Esophagus muscularis mucosa (tissue), 4 donors: ENCODE measurements at regions not wholly inside any gene's neighbourhood (a gene's known extent, or its start where the extent isn't known, plus 50 kb on each side); places are given as distances from the start of the nearest gene placed in this dataset.

Experiments
- DNase-seq: peaks from one replicate; pipeline ENCODE4 v3.0.0-alpha.2; 2017; ENCODE audit errors: extremely low spot score
- H3K27ac ChIP-seq, 4 donors: fragments of 200-600 bp; sonication (generic); replicated peaks in 1 of 4; 1 replicate in 3 of 4; 2 replicates in 1 of 4; pipeline ENCODE4 v1.5.1; 2016 to 2019; ENCODE audit warnings: mild to moderate bottlenecking in 1 of 4
- H3K27me3 ChIP-seq, 4 donors: fragments of 200-600 bp; sonication (generic); one replicate each; pipeline versions ENCODE4 v1.5.1 to v1.6.0; 2016 to 2019
- H3K36me3 ChIP-seq, 4 donors: fragments of 200-600 bp; sonication (generic); one replicate each; pipeline ENCODE4 v1.5.1; 2016 to 2019
- H3K4me1 ChIP-seq, 4 donors: fragments of 200-600 bp; sonication (generic); one replicate each; pipeline ENCODE4 v1.5.1; 2016 to 2019
- H3K4me3 ChIP-seq, 4 donors: fragments of 200-600 bp; sonication (generic); 1 replicate in 2 of 4; 2 replicates in 2 of 4; pipeline ENCODE4 v1.5.1; 2016 to 2019; ENCODE audit warnings: mild to moderate bottlenecking in 4 of 4, moderate library complexity in 1 of 4
- H3K9me3 ChIP-seq, 4 donors: fragments of 200-600 bp; sonication (generic); 1 replicate in 3 of 4; 2 replicates in 1 of 4; pipeline ENCODE4 v1.5.1; 2016 to 2019
- EP300 ChIP-seq: sonication (generic); formaldehyde crosslinking; IDR thresholded peaks from one replicate; pipeline ENCODE4 v1.6.1; 2017; ENCODE audit warnings: antibody characterized with exemption
- POLR2A ChIP-seq: fragments of 450-650 bp; IDR thresholded peaks from one replicate; pipeline ENCODE4 v1.6.1; 2017; ENCODE audit warnings: antibody characterized with exemption, moderate library complexity, mild to moderate bottlenecking, low read depth
- POLR2AphosphoS5 ChIP-seq, 2 donors: sonication (generic); formaldehyde crosslinking; IDR thresholded peaks; one replicate each; pipeline ENCODE4 v1.6.1; 2017; ENCODE audit warnings: antibody characterized with exemption in 2 of 2
- WGBS: methylation state at CpG from one replicate; pipeline ENCODE4 v1.1.5; 2018; 5-methylcytosine and 5-hydroxymethylcytosine counted together
- intact Hi-C: fragments of 100-400 bp; cut with DNase I; formaldehyde crosslinking; loops from one replicate; pipeline ENCODE4 v1.15.1; 2023
- TF ChIP-seq, protein P1 (sequence below), 3 experiments: fragments of 200-600 bp in 2 of 3; fragments of 450-650 bp in 1 of 3; sonication (generic) in 2 of 3; IDR thresholded peaks; one replicate each; pipeline ENCODE4 v1.5.1; 2017 to 2019; ENCODE audit warnings: antibody characterized with exemption in 3 of 3, mild to moderate bottlenecking in 2 of 3, moderate library complexity in 1 of 3

DNA sequence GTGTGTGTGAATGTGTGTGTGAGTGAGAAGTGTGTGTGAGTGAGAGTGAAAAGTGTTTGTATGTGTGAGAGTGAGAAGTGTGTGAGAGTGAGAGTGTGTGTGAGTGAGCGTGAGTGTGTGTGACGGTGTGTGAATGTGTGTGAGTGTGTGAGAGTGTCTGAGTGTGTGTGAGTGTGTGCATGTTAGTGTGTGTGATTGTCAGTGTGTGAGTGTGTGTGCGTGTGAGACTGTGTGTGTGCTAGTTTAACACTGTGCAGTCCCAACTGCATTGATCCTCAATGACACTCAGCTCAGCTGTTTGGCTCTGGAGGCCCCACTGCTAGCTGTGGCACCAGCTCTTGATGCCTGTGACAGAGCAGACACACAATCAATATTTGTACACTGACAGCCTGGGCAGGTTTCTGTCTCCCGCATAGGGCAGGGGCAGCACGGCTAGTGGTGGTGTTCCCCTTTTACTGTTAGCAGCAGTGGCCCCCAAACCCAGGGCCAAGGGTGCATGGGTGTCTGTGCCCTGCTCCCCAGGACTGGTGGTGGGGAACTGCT lies 135.0 kb downstream of the INHBB start:
- no peaks in the 10 kb centered on the region for H3K4me1 ChIP-seq
- 99% methylated on average over 3 of the region's 5 CpGs for WGBS
- H3K9me3 ChIP-seq, result no peaks in the 10 kb centered on the region
- intact Hi-C loops, result no loop called here
- no peaks in the 10 kb centered on the region for H3K36me3 ChIP-seq
- H3K4me3 ChIP-seq, result no peak overlapping the region
- no peak for TF ChIP-seq POLR2A
- TF ChIP-seq, protein P1, sequence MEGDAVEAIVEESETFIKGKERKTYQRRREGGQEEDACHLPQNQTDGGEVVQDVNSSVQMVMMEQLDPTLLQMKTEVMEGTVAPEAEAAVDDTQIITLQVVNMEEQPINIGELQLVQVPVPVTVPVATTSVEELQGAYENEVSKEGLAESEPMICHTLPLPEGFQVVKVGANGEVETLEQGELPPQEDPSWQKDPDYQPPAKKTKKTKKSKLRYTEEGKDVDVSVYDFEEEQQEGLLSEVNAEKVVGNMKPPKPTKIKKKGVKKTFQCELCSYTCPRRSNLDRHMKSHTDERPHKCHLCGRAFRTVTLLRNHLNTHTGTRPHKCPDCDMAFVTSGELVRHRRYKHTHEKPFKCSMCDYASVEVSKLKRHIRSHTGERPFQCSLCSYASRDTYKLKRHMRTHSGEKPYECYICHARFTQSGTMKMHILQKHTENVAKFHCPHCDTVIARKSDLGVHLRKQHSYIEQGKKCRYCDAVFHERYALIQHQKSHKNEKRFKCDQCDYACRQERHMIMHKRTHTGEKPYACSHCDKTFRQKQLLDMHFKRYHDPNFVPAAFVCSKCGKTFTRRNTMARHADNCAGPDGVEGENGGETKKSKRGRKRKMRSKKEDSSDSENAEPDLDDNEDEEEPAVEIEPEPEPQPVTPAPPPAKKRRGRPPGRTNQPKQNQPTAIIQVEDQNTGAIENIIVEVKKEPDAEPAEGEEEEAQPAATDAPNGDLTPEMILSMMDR (IDR thresholded peaks at IDR 0.05), result no peak
- no peak for DNase-seq
- peaks cover 0 to 6% (median 0%) of the 10 kb centered on the region in 4 donors for H3K27me3 ChIP-seq
- H3K27ac ChIP-seq, result no peak overlapping the region

DNA sequence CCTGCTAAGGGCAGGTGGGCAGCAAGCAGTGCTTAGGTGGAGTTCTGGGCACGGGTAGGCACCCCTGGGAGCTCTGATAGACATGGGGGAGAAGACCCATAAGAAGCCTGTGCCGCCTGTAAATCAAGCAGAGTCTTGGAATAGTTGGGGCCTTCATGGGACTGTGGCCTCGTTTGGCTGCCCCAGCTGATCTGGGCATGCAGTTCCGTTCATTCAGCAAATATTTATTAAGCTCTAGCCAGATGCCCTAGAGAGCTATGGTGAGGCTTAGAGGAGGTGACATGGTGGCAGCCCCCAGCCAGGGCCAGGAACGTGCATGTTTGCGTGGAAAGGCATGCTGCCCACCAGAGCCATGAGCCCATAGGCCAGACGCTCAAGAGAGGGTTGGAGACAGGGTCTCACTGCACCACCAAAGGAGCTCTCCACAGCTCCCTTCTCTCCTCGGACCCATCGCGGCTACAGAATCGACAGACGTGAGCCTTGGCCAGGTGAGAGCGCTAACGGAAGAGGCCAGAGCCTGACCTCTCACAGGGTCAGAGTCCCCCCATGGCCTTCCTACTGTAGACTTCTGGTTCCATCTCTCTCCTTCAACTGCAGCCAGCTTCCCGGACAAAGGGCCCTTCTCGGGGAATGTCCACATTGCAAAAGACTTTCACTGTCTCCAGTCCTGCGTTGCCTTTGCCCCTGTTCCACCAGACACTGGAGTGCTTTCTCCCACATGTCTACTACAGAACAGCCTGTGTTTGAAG lies 135.7 kb downstream of the INHBB start:
- Histone ChIP-seq H3K4me3 (no peak overlapping the region), H3K36me3 (no peaks in the 10 kb centered on the region), H3K27me3 (peaks cover 0 to 6% (median 0%) of the 10 kb centered on the region in 4 donors), H3K27ac (no peak overlapping the region), H3K4me1 (no peaks in the 10 kb centered on the region), H3K9me3 (no peaks in the 10 kb centered on the region)
- intact Hi-C loops, result no loop called here
- TF ChIP-seq, protein P1 (IDR thresholded peaks at IDR 0.05), result no peak
- no peak for TF ChIP-seq EP300
- no peak for TF ChIP-seq POLR2AphosphoS5 (IDR thresholded peaks at IDR 0.05)
- TF ChIP-seq POLR2A, result no peak
- no peak for DNase-seq
- WGBS, result 93% methylated on average over 17 of the region's 17 CpGs

DNA sequence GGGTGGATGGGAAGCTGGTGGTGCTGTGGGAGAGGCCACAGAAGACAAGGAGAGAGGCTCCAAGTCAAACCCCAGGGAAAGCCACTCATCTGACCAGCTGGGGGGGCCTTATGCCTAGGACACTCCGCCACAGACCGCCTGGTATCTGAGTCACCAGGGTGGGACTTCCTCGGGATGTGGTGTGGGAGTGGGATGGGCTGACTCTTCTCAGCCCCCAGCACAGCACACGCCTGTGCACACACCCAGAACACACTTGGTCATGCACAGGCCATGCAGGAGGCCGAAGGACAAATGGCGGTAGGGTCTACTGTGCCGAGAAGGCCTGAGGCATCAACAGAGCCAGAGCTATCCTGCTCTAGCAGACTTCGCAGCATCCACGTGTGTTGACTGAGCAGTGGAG lies 136.4 kb downstream of the INHBB start:
- WGBS, result 92% methylated on average over 2 of the region's 9 CpGs
- no peak for DNase-seq
- H3K9me3 ChIP-seq, result no peaks in the 10 kb centered on the region
- no peak overlapping the region for H3K27ac ChIP-seq
- peaks cover 0 to 6% (median 0%) of the 10 kb centered on the region in 4 donors for H3K27me3 ChIP-seq
- TF ChIP-seq POLR2AphosphoS5 (IDR thresholded peaks at IDR 0.05) (no peak), EP300 (no peak), POLR2A (no peak)
- TF ChIP-seq, protein P1 (IDR thresholded peaks at IDR 0.05), result no peak
- no peak overlapping the region for H3K4me3 ChIP-seq
- intact Hi-C loops, result no loop called here
- H3K36me3 ChIP-seq, result no peaks in the 10 kb centered on the region
- H3K4me1 ChIP-seq, result no peaks in the 10 kb centered on the region

DNA sequence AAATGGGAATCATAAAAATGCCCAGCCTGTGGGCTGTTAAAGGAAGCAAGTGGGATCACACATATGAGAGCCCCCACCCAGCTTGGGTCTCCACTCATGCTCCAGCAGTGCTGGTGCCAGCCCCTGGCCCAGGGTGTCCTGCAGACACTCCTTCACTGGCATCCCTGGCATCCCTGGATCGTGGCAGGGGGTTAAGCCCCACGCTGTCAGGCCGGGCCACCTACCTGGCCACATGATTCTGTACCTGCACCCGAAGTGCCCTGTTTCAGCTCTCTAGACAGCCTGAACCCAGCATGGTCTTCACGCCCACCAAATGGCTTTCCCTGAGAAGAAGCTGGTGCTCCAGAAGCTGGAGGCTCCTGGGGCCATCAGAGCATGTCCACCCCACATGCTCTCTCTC lies 137.4 kb downstream of the INHBB start:
- 95% methylated on average over 5 of the region's 5 CpGs for WGBS
- Histone ChIP-seq H3K27me3 (peaks cover 0 to 9% (median 0%) of the 10 kb centered on the region in 4 donors), H3K9me3 (no peaks in the 10 kb centered on the region), H3K4me1 (no peaks in the 10 kb centered on the region), H3K27ac (no peak overlapping the region), H3K36me3 (no peaks in the 10 kb centered on the region), H3K4me3 (no peak overlapping the region)
- intact Hi-C loops, result no loop called here
- TF ChIP-seq EP300 (no peak), POLR2AphosphoS5 (IDR thresholded peaks at IDR 0.05) (no peak), POLR2A (no peak)
- TF ChIP-seq, protein P1 (IDR thresholded peaks at IDR 0.05), result no peak
- no peak for DNase-seq

DNA sequence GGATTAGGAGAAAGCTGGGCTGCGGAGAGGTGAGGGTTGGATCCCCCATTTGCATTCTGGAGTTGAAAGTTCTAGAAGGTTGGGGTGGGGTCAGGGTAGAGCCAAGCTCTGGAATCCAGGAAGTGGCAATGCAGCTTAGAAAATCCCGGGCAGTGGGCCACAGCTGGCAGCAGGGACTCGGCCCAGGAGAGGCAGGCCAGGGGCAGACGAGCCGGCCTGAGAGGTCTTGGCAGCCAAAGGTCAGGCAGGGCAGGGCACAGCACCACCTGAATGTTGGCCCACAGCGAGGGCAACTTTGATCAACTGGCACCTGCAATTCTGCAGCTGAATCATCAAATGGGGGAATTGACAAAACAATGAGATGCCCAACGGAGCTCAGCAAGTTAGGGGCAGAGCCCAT lies 139.2 kb downstream of the INHBB start:
- no peak for DNase-seq
- intact Hi-C loops, result no loop called here
- no peaks in the 10 kb centered on the region for H3K4me1 ChIP-seq
- 100% methylated on average over 2 of the region's 7 CpGs for WGBS
- H3K4me3 ChIP-seq, result no peak overlapping the region
- H3K27ac ChIP-seq, result no peak overlapping the region
- H3K9me3 ChIP-seq, result no peaks in the 10 kb centered on the region
- TF ChIP-seq POLR2A (no peak), EP300 (no peak), POLR2AphosphoS5 (IDR thresholded peaks at IDR 0.05) (no peak)
- TF ChIP-seq, protein P1 (IDR thresholded peaks at IDR 0.05), result no peak
- H3K27me3 ChIP-seq, result peaks cover 0 to 16% (median 0%) of the 10 kb centered on the region in 4 donors
- no peaks in the 10 kb centered on the region for H3K36me3 ChIP-seq
